Testis (tissue), 2 donors: ENCODE measurements at regions not wholly inside any gene's neighbourhood (a gene's known extent, or its start where the extent isn't known, plus 50 kb on each side); places are given as distances from the start of the nearest gene placed in this dataset.

Experiments
- POLR2A ChIP-seq: fragments of 450-650 bp; IDR thresholded peaks from one replicate; pipeline ENCODE4 v1.6.1; 2017; ENCODE audit warnings: antibody characterized with exemption, mild to moderate bottlenecking, moderate library complexity
- TF ChIP-seq, protein P1 (sequence below), 3 experiments: fragments of 450-650 bp in 2 of 3; fragments of 200-600 bp in 1 of 3; sonication (generic) in 1 of 3; IDR thresholded peaks; one replicate each; pipeline ENCODE4 v1.5.1; 2016 to 2019; ENCODE audit warnings: antibody characterized with exemption in 3 of 3, mild to moderate bottlenecking in 2 of 3, moderate library complexity in 1 of 3

DNA sequence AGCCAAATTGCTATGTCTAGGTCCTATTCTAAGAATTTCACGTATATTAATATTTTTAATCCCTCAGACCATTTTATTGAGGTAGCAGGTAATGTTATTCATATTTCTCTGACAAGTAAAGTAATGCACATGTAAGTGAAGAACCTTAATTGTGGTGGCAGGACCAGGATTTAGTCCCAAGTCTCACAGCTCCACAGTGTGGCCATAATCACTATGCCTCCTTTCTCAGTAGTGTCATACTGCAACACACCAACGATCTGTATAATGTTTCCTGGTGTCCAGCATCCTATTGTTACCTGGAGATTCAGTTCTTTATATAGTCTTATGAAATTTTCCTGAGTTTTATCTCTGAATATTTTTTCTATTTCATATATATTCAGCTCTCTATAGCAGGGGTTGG is 340.3 kb downstream of the OLFM4 start:
- TF ChIP-seq, protein P1, sequence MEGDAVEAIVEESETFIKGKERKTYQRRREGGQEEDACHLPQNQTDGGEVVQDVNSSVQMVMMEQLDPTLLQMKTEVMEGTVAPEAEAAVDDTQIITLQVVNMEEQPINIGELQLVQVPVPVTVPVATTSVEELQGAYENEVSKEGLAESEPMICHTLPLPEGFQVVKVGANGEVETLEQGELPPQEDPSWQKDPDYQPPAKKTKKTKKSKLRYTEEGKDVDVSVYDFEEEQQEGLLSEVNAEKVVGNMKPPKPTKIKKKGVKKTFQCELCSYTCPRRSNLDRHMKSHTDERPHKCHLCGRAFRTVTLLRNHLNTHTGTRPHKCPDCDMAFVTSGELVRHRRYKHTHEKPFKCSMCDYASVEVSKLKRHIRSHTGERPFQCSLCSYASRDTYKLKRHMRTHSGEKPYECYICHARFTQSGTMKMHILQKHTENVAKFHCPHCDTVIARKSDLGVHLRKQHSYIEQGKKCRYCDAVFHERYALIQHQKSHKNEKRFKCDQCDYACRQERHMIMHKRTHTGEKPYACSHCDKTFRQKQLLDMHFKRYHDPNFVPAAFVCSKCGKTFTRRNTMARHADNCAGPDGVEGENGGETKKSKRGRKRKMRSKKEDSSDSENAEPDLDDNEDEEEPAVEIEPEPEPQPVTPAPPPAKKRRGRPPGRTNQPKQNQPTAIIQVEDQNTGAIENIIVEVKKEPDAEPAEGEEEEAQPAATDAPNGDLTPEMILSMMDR (IDR thresholded peaks at IDR 0.05) = no peak
- TF ChIP-seq POLR2A = no peak
